IMR-90 (cell line): ENCODE measurements at regions not wholly inside any gene's neighbourhood (a gene's known extent, or its start where the extent isn't known, plus 50 kb on each side); places are given as distances from the start of the nearest gene placed in this dataset.

Experiments used
- ATAC-seq: fragments of 200-7000 bp; cut with Tn5 transposase; 2 replicates; pipeline ENCODE4 v1.9.1; 2020; ENCODE audit warnings: low read depth, mild to moderate bottlenecking, moderate library complexity
- BruUV-seq: library from RNA; stranded (reverse); fragments of 400-500 nt; replicated peaks from 2 replicates; lab custom pipeline; 2021; lab: Mats Ljungman, UMichigan
- CTCF ChIA-PET: fragments of 300-600 bp; formaldehyde crosslinking; extraction: SDS; loops from one replicate; lab custom pipeline; 2021; ENCODE audit warnings: antibody characterized with exemption; lab: Yijun Ruan, JAX
- POLR2A ChIA-PET: fragments of 300-600 bp; sonication (Branson Sonifier 250); formaldehyde crosslinking; loops from one replicate; lab custom pipeline; 2022; ENCODE audit warnings: antibody characterized with exemption; ENCODE audit not compliant: unreplicated experiment; lab: Charles Lee
- DNase-seq: peaks from one replicate; pipeline ENCODE4 v3.0.0; 2013
- H2AFZ ChIP-seq: replicated peaks from 2 replicates; pipeline ENCODE3; 2013; ENCODE audit warnings: low read length, mild to moderate bottlenecking; ENCODE audit not compliant: poor library complexity
- H2AK5ac ChIP-seq: 2 replicates; pipeline ENCODE4 v1.6.1; 2013; ENCODE audit warnings: low read depth, low read length, inconsistent platforms
- H2AK9ac ChIP-seq: replicated peaks from 2 replicates; pipeline ENCODE3; 2013; ENCODE audit warnings: mild to moderate bottlenecking, low read depth, low read length, moderate library complexity; ENCODE audit not compliant: poor library complexity
- H2BK120ac ChIP-seq: 2 replicates; pipeline ENCODE4 v1.6.1; 2013; ENCODE audit warnings: low read depth, low read length, inconsistent platforms
- H2BK15ac ChIP-seq: 3 replicates; pipeline ENCODE4 v1.6.1; 2013; ENCODE audit warnings: low read depth, low read length, inconsistent platforms
- H2BK20ac ChIP-seq: 2 replicates; pipeline ENCODE4 v1.6.1; 2013; ENCODE audit warnings: low read depth, mild to moderate bottlenecking, inconsistent platforms, low read length, moderate library complexity
- H2BK5ac ChIP-seq: 2 replicates; pipeline ENCODE4 v1.6.1; 2013; ENCODE audit warnings: mild to moderate bottlenecking, low read depth, low read length, inconsistent platforms; ENCODE audit not compliant: poor library complexity, severe bottlenecking
- H3K14ac ChIP-seq: replicated peaks from 2 replicates; pipeline ENCODE4 v1.6.1; 2013; ENCODE audit warnings: low read depth, low read length, inconsistent platforms
- H3K18ac ChIP-seq: 2 replicates; pipeline ENCODE4 v1.6.1; 2013; ENCODE audit warnings: low read depth, low read length, control low read depth
- H3K23ac ChIP-seq: 2 replicates; pipeline ENCODE4 v1.6.1; 2013; ENCODE audit warnings: low read depth, low read length, inconsistent platforms
- H3K27ac ChIP-seq: 2 replicates; pipeline ENCODE4 v1.5.1; 2013; ENCODE audit warnings: mild to moderate bottlenecking, control low read depth, low read length; ENCODE audit not compliant: insufficient read depth
- H3K27me3 ChIP-seq: 2 replicates; pipeline ENCODE4 v1.6.1; 2013; ENCODE audit warnings: low read length; ENCODE audit not compliant: control insufficient read depth, insufficient read depth
- H3K36me3 ChIP-seq: 2 replicates; pipeline ENCODE4 v1.6.1; 2013; ENCODE audit warnings: low read length, mixed read lengths; ENCODE audit not compliant: control insufficient read depth, insufficient read depth
- H3K4ac ChIP-seq: 2 replicates; pipeline ENCODE4 v1.6.1; 2013; ENCODE audit warnings: low read depth, low read length, inconsistent platforms
- H3K4me1 ChIP-seq: 2 replicates; pipeline ENCODE4 v1.6.1; 2013; ENCODE audit warnings: low read length, mixed read lengths; ENCODE audit not compliant: control insufficient read depth, insufficient read depth
- H3K4me2 ChIP-seq: 2 replicates; pipeline ENCODE4 v1.6.1; 2013; ENCODE audit warnings: low read depth, mild to moderate bottlenecking, control low read depth, low read length, moderate library complexity
- H3K4me3 ChIP-seq: 2 replicates; pipeline ENCODE4 v1.5.1; 2013; ENCODE audit warnings: low read depth, mild to moderate bottlenecking, control low read depth, low read length, moderate library complexity; ENCODE audit not compliant: insufficient read depth
- H3K56ac ChIP-seq: 2 replicates; pipeline ENCODE4 v1.6.1; 2013; ENCODE audit warnings: low read length, inconsistent platforms; ENCODE audit not compliant: insufficient read depth; ENCODE audit errors: extremely low read depth
- H3K79me1 ChIP-seq, 2 experiments: 2 replicates each; pipeline ENCODE4 v1.6.1; 2013; ENCODE audit warnings: low read length in 2 of 2, inconsistent platforms in 1 of 2, low read depth in 1 of 2
- H3K9ac ChIP-seq: 2 replicates; pipeline ENCODE4 v1.6.1; 2013; ENCODE audit warnings: low read depth, low read length, control low read depth
- H3K9me1 ChIP-seq: 2 replicates; pipeline ENCODE4 v1.6.1; 2013; ENCODE audit warnings: low read length, inconsistent platforms; ENCODE audit not compliant: insufficient read depth
- H3K9me3 ChIP-seq: 2 replicates; pipeline ENCODE4 v1.6.1; 2013; ENCODE audit warnings: low read length; ENCODE audit not compliant: control insufficient read depth, insufficient read depth
- H4K20me1 ChIP-seq: 2 replicates; pipeline ENCODE4 v1.6.1; 2013; ENCODE audit warnings: low read length, inconsistent platforms; ENCODE audit not compliant: insufficient read depth
- H4K5ac ChIP-seq: 2 replicates; pipeline ENCODE4 v1.6.1; 2013; ENCODE audit warnings: mild to moderate bottlenecking, low read depth, low read length, control low read depth
- H4K8ac ChIP-seq, 2 experiments: 2 replicates each; pipeline ENCODE4 v1.6.1; 2013; ENCODE audit warnings: low read depth in 2 of 2, low read length in 2 of 2, control low read depth in 1 of 2, inconsistent platforms in 1 of 2
- H4K91ac ChIP-seq: 2 replicates; pipeline ENCODE4 v1.6.1; 2013; ENCODE audit warnings: low read depth, low read length, inconsistent platforms; ENCODE audit not compliant: insufficient read depth
- BHLHE40 ChIP-seq: fragments of 150-350 bp; IDR thresholded peaks from 2 replicates; pipeline ENCODE4 v1.6.1; 2016; ENCODE audit warnings: mild to moderate bottlenecking, low read depth, low read length
- CEBPB ChIP-seq: IDR thresholded peaks from 2 replicates; pipeline ENCODE4 v1.6.1; 2012; ENCODE audit warnings: low read depth, low read length, improper control_type of control experiment
- CHD1 ChIP-seq: IDR thresholded peaks from 2 replicates; pipeline ENCODE4 v1.6.1; 2012; ENCODE audit warnings: low read depth, low read length, improper control_type of control experiment
- FOS ChIP-seq: fragments of 150-350 bp; IDR thresholded peaks from 2 replicates; pipeline ENCODE4 v1.6.1; 2016; ENCODE audit warnings: low read depth, low read length
- MAFK ChIP-seq: IDR thresholded peaks from 2 replicates; pipeline ENCODE4 v1.6.1; 2012; ENCODE audit warnings: low read depth, low read length, improper control_type of control experiment
- MAZ ChIP-seq: IDR thresholded peaks from 2 replicates; pipeline ENCODE4 v1.6.1; 2012; ENCODE audit warnings: low read depth, mild to moderate bottlenecking, low read length, improper control_type of control experiment, moderate library complexity, borderline replicate concordance
- MXI1 ChIP-seq: IDR thresholded peaks from 2 replicates; pipeline ENCODE4 v1.6.1; 2012; ENCODE audit warnings: low read depth, mild to moderate bottlenecking, low read length, moderate library complexity, borderline replicate concordance
- NFE2L2 ChIP-seq: fragments of 150-350 bp; IDR thresholded peaks from 2 replicates; pipeline ENCODE4 v1.6.1; 2016; ENCODE audit warnings: low read depth, mild to moderate bottlenecking, low read length
- POLR2A ChIP-seq: IDR thresholded peaks from 2 replicates; pipeline ENCODE4 v1.6.1; 2012; ENCODE audit warnings: mild to moderate bottlenecking, low read depth, low read length
- RAD21 ChIP-seq: IDR thresholded peaks from 2 replicates; pipeline ENCODE4 v1.6.1; 2012; ENCODE audit warnings: low read length, improper control_type of control experiment
- RCOR1 ChIP-seq: IDR thresholded peaks from 2 replicates; pipeline ENCODE4 v1.6.1; 2012; ENCODE audit warnings: mild to moderate bottlenecking, low read length, improper control_type of control experiment; ENCODE audit not compliant: insufficient replicate concordance
- RFX5 ChIP-seq: IDR thresholded peaks from 2 replicates; pipeline ENCODE4 v1.8.0; 2012; ENCODE audit warnings: low read depth, mild to moderate bottlenecking, low read length, moderate library complexity
- SMC3 ChIP-seq: fragments of 150-350 bp; IDR thresholded peaks from 2 replicates; pipeline ENCODE4 v1.6.1; 2016; ENCODE audit warnings: low read depth, mild to moderate bottlenecking, antibody characterized with exemption, low read length, moderate library complexity
- WGBS, 2 experiments: methylation state at CpG; one replicate each; pipeline versions ENCODE4 v1.1.5 to v1.1.7; 2013; ENCODE audit warnings: missing lambda C conversion rate in 2 of 2; ENCODE audit not compliant: insufficient read length in 1 of 2; ENCODE audit errors: extremely low coverage in 2 of 2; 5-methylcytosine and 5-hydroxymethylcytosine counted together
- dilution Hi-C: fragments of 300-500 bp; cut with HindIII; formaldehyde crosslinking; loops from one replicate; pipeline ENCODE4 v1.14.3; 2018; ENCODE audit warnings: low sequenced_read_pairs; ENCODE audit not compliant: unreplicated experiment
- in situ Hi-C: fragments of 300-500 bp; cut with MboI; formaldehyde crosslinking; loops from 3 replicates; pipeline ENCODE4 v1.14.3; 2019; ENCODE audit warnings: low sequenced_read_pairs, inconsistent platforms, mixed read lengths
- intact Hi-C: fragments of 100-400 bp; cut with micrococcal nuclease; formaldehyde crosslinking; loops from 2 replicates; pipeline ENCODE4 v1.10.0; 2022
- TF ChIP-seq, protein P1 (sequence below): conservative IDR thresholded peaks from 2 replicates; pipeline ENCODE4 v1.5.1; 2012; ENCODE audit warnings: mild to moderate bottlenecking, low read depth, low read length, improper control_type of control experiment
- TF ChIP-seq, protein P2 (sequence below): fragments of 150-350 bp; IDR thresholded peaks from 2 replicates; pipeline ENCODE4 v1.6.1; 2017; ENCODE audit warnings: mild to moderate bottlenecking, antibody characterized with exemption, low read length, low read depth
- TF ChIP-seq, protein P3 (sequence below): fragments of 150-350 bp; IDR thresholded peaks from 2 replicates; pipeline ENCODE4 v1.6.1; 2016; ENCODE audit warnings: low read depth, mild to moderate bottlenecking, low read length, moderate library complexity, borderline replicate concordance

DNA sequence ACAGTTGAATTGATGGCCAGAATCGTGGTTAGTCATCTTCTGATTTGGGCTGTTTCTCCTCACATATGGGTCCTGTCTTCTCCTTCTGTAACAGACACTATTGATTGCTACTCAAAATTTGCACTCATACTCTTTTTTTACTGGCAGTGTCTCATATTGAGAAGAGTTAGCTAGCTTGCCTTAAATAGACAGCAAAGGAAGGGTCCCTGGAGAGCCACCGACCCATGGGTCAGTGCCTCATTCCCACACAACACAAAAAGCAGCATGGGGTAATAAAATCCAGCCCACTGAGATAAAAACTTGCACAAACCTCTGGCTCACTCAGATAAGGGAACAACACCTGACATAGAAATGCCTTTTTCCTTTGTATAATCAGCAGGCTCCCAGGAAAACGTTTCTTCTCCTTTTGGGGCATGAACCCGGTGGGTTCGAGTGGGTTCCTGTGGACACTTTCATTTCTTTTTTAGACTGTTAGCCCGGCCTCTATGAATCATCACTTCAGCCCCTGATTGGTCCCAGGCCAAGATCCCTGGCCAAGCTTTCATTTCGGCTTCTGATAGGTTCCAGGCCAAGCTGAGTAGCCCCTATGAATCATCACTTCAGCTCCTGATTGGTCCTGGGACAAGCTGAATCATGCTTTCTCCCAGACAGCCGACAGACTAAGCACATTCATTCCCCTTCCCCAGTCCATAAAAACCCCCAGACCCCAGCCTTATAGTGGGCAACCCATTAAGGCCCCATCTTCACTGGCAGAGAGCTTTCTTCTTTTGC, 408.1 kb downstream of the DCAF12L2 start:
- Histone ChIP-seq H2BK5ac (no peak overlapping the region), H3K56ac (no peak overlapping the region), H3K9me1 (no peaks in the 10 kb centered on the region), H3K4me2 (no peak overlapping the region), H3K18ac (no peak overlapping the region), H4K20me1 (no peaks in the 10 kb centered on the region), H3K79me1 (no peaks in the 10 kb centered on the region), H3K27ac (no peak overlapping the region), H2BK15ac (no peak overlapping the region), H3K23ac (no peak overlapping the region), H2AFZ (no peak overlapping the region), H3K9me3 (no peaks in the 10 kb centered on the region), H2BK20ac (no peak overlapping the region), H3K4me1 (no peaks in the 10 kb centered on the region), H2AK9ac (no peak overlapping the region), H4K91ac (no peak overlapping the region), H2BK120ac (no peak overlapping the region), H3K14ac (no peak overlapping the region), H3K4me3 (no peak overlapping the region), H4K5ac (no peak overlapping the region), H2AK5ac (no peak overlapping the region), H3K27me3 (no peaks in the 10 kb centered on the region), H3K4ac (no peak overlapping the region), H3K36me3 (no peaks in the 10 kb centered on the region), H3K9ac (no peak overlapping the region), H4K8ac (no peak overlapping the region)
- intact Hi-C loops: no loop called here
- in situ Hi-C loops: no loop called here
- CTCF ChIA-PET: no interaction called here
- TF ChIP-seq RFX5 (no peak), NFE2L2 (no peak), RAD21 (no peak), RCOR1 (no peak), POLR2A (no peak), MXI1 (no peak), FOS (no peak), SMC3 (no peak), BHLHE40 (no peak), MAZ (no peak), CEBPB (no peak), MAFK (no peak), CHD1 (no peak)
- TF ChIP-seq, protein P1, sequence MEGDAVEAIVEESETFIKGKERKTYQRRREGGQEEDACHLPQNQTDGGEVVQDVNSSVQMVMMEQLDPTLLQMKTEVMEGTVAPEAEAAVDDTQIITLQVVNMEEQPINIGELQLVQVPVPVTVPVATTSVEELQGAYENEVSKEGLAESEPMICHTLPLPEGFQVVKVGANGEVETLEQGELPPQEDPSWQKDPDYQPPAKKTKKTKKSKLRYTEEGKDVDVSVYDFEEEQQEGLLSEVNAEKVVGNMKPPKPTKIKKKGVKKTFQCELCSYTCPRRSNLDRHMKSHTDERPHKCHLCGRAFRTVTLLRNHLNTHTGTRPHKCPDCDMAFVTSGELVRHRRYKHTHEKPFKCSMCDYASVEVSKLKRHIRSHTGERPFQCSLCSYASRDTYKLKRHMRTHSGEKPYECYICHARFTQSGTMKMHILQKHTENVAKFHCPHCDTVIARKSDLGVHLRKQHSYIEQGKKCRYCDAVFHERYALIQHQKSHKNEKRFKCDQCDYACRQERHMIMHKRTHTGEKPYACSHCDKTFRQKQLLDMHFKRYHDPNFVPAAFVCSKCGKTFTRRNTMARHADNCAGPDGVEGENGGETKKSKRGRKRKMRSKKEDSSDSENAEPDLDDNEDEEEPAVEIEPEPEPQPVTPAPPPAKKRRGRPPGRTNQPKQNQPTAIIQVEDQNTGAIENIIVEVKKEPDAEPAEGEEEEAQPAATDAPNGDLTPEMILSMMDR: no peak
- TF ChIP-seq, protein P2, sequence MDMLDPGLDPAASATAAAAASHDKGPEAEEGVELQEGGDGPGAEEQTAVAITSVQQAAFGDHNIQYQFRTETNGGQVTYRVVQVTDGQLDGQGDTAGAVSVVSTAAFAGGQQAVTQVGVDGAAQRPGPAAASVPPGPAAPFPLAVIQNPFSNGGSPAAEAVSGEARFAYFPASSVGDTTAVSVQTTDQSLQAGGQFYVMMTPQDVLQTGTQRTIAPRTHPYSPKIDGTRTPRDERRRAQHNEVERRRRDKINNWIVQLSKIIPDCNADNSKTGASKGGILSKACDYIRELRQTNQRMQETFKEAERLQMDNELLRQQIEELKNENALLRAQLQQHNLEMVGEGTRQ: no peak
- TF ChIP-seq, protein P3, sequence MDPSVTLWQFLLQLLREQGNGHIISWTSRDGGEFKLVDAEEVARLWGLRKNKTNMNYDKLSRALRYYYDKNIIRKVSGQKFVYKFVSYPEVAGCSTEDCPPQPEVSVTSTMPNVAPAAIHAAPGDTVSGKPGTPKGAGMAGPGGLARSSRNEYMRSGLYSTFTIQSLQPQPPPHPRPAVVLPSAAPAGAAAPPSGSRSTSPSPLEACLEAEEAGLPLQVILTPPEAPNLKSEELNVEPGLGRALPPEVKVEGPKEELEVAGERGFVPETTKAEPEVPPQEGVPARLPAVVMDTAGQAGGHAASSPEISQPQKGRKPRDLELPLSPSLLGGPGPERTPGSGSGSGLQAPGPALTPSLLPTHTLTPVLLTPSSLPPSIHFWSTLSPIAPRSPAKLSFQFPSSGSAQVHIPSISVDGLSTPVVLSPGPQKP: no peak
- no TSS peak for BruUV-seq
- DNase-seq (no peak), ATAC-seq (no peak)
- POLR2A ChIA-PET: no interaction called here
- WGBS, 2 experiments: 40% methylated on average over 4 of the region's 8 CpGs; no CpG with 5 or more reads in 1 of the 2 experiments
- dilution Hi-C loops: no loop called here
